ENCODE measurements at regions not wholly inside any gene's neighbourhood (a gene's known extent, or its start where the extent isn't known, plus 50 kb on each side); places are given as distances from the start of the nearest gene placed in this dataset.

GRCh38 chr2:7145707-7146106, 228.5 kb downstream of the RNF144A start:
- intact Hi-C loops (cut with DNase I; ENCODE audit: low total_unique reads) (no loop called here), in situ Hi-C loops (cut with MboI; ENCODE audit: low pct_ligation_motif_present in 1 of 4, low pct_unique_long_range_greater_than_20kb in 1 of 4, low sequenced_read_pairs in 3 of 4) (no loop called here)
- Histone ChIP-seq H3K27me3 (no peaks in the 10 kb centered on the region), H3K27ac (no peak overlapping the region), H3K4me1 (no peaks in the 10 kb centered on the region), H3K36me3 (no peaks in the 10 kb centered on the region), H3K4me3 (no peak overlapping the region), H3K9me3 (no peaks in the 10 kb centered on the region)
- no peak for DNase-seq
- TF ChIP-seq POLR2A (IDR thresholded peaks at IDR 0.05) (no peak), CTCF (IDR thresholded peaks at IDR 0.05) (no peak), EP300 (IDR thresholded peaks at IDR 0.05; ENCODE audit: low read depth) (no peak), POLR2AphosphoS5 (IDR thresholded peaks at IDR 0.05) (no peak)

GRCh38 chr2:7146151-7146550, 228.9 kb downstream of the RNF144A start:
- H3K27ac ChIP-seq, result no peak overlapping the region
- H3K9me3 ChIP-seq, result no peaks in the 10 kb centered on the region
- TF ChIP-seq EP300 (IDR thresholded peaks at IDR 0.05; ENCODE audit: low read depth) (no peak), POLR2A (IDR thresholded peaks at IDR 0.05) (no peak), POLR2AphosphoS5 (IDR thresholded peaks at IDR 0.05) (no peak), CTCF (IDR thresholded peaks at IDR 0.05) (no peak)
- H3K4me3 ChIP-seq, result no peak overlapping the region
- intact Hi-C loops (cut with DNase I; ENCODE audit: low total_unique reads), result no loop called here
- H3K36me3 ChIP-seq, result no peaks in the 10 kb centered on the region
- in situ Hi-C loops (cut with MboI; ENCODE audit: low pct_ligation_motif_present in 1 of 4, low pct_unique_long_range_greater_than_20kb in 1 of 4, low sequenced_read_pairs in 3 of 4), result no loop called here
- H3K4me1 ChIP-seq, result no peaks in the 10 kb centered on the region
- H3K27me3 ChIP-seq, result no peaks in the 10 kb centered on the region
- no peak for DNase-seq

- no peak for DNase-seq
- Histone ChIP-seq H3K4me3 (no peak overlapping the region), H3K27ac (no peak overlapping the region), H3K36me3 (no peaks in the 10 kb centered on the region), H3K27me3 (no peaks in the 10 kb centered on the region), H3K4me1 (no peaks in the 10 kb centered on the region), H3K9me3 (no peaks in the 10 kb centered on the region)
- 76 to 100% methylated on average over 1 of the region's 1 CpG for WGBS, 2 donors (ENCODE audit: low coverage in 1 of 2)
- intact Hi-C loops (cut with DNase I; ENCODE audit: low total_unique reads), result no loop called here
- in situ Hi-C loops (cut with MboI; ENCODE audit: low pct_ligation_motif_present in 1 of 4, low pct_unique_long_range_greater_than_20kb in 1 of 4, low sequenced_read_pairs in 3 of 4), result no loop called here
- TF ChIP-seq CTCF (IDR thresholded peaks at IDR 0.05) (no peak), EP300 (IDR thresholded peaks at IDR 0.05; ENCODE audit: low read depth) (no peak), POLR2AphosphoS5 (IDR thresholded peaks at IDR 0.05) (no peak), POLR2A (IDR thresholded peaks at IDR 0.05) (no peak)
These were observed 237.4 kb downstream of the RNF144A start for GRCh38 chr2:7154656-7155055.

- Histone ChIP-seq H3K4me3 (no peak overlapping the region), H3K36me3 (no peaks in the 10 kb centered on the region), H3K4me1 (no peaks in the 10 kb centered on the region), H3K27ac (no peak overlapping the region), H3K9me3 (no peaks in the 10 kb centered on the region), H3K27me3 (no peaks in the 10 kb centered on the region)
- TF ChIP-seq POLR2A (IDR thresholded peaks at IDR 0.05) (no peak), EP300 (IDR thresholded peaks at IDR 0.05; ENCODE audit: low read depth) (no peak)
- intact Hi-C loops (cut with DNase I; ENCODE audit: low total_unique reads) (no loop called here), in situ Hi-C loops (cut with MboI; ENCODE audit: low pct_ligation_motif_present in 1 of 4, low pct_unique_long_range_greater_than_20kb in 1 of 4, low sequenced_read_pairs in 3 of 4) (no loop called here)
- DNase-seq, result no peak
- 90% methylated on average over 2 of the region's 2 CpGs; no CpG with 5 or more reads in 1 of the 2 donors for WGBS, 2 donors (ENCODE audit: low coverage in 1 of 2)
These were observed 244.3 kb downstream of the RNF144A start for GRCh38 chr2:7161501-7161900.

GRCh38 chr2:7165736-7166135, 248.5 kb downstream of the RNF144A start:
- intact Hi-C loops (cut with DNase I; ENCODE audit: low total_unique reads), result no loop called here
- 83% methylated on average over 1 of the region's 1 CpG; no CpG with 5 or more reads in 1 of the 2 donors for WGBS, 2 donors (ENCODE audit: low coverage in 1 of 2)

More at GRCh38 chr2:7165736-7166135, 248.5 kb downstream of the RNF144A start:
- Histone ChIP-seq H3K27me3 (no peaks in the 10 kb centered on the region), H3K27ac (no peak overlapping the region), H3K36me3 (no peaks in the 10 kb centered on the region), H3K4me1 (no peaks in the 10 kb centered on the region), H3K4me3 (no peak overlapping the region), H3K9me3 (no peaks in the 10 kb centered on the region)
- no peak for DNase-seq
- TF ChIP-seq POLR2A (IDR thresholded peaks at IDR 0.05) (no peak), POLR2AphosphoS5 (IDR thresholded peaks at IDR 0.05) (no peak), CTCF (IDR thresholded peaks at IDR 0.05) (no peak), EP300 (IDR thresholded peaks at IDR 0.05; ENCODE audit: low read depth) (no peak)
- in situ Hi-C loops (cut with MboI; ENCODE audit: low pct_ligation_motif_present in 1 of 4, low pct_unique_long_range_greater_than_20kb in 1 of 4, low sequenced_read_pairs in 3 of 4), result no loop called here
